ENCODE measurements at regions not wholly inside any gene's neighbourhood (a gene's known extent, or its start where the extent isn't known, plus 50 kb on each side); places are given as distances from the start of the nearest gene placed in this dataset.

DNA sequence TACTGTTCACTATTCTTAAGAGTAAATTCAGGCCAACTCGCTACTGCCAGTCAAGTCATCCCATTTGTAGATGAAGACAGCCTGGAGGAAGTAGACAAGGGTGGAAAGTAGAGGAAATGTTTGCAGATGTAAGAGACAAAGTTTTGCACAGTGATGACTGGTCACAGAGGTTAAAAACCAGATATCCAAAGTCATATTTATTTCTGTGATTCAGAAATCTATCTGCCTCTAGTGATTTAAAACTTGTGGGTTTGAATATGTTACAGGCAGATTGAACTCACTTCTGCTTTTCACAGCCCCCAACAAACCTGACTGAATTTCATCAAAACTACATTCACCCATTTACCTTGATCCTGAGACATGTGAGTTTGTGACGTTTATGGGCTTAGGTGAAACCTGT lies 484.7 kb upstream of the C1orf87 start:
- Histone ChIP-seq H3K4me3 (no peak overlapping the region), H3K27ac (no peak overlapping the region), H3K9me3 (no peaks in the 10 kb centered on the region), H3K4me1 (no peaks in the 10 kb centered on the region), H3K27me3 (no peaks in the 10 kb centered on the region), H3K36me3 (no peaks in the 10 kb centered on the region)
- no peak for DNase-seq (ENCODE audit: low spot score in 2 of 2)
- 78 to 80% methylated on average over 2 of the region's 2 CpGs for WGBS, 2 donors
- TF ChIP-seq EP300 (IDR thresholded peaks at IDR 0.05): no peak
- TF ChIP-seq, protein P1, sequence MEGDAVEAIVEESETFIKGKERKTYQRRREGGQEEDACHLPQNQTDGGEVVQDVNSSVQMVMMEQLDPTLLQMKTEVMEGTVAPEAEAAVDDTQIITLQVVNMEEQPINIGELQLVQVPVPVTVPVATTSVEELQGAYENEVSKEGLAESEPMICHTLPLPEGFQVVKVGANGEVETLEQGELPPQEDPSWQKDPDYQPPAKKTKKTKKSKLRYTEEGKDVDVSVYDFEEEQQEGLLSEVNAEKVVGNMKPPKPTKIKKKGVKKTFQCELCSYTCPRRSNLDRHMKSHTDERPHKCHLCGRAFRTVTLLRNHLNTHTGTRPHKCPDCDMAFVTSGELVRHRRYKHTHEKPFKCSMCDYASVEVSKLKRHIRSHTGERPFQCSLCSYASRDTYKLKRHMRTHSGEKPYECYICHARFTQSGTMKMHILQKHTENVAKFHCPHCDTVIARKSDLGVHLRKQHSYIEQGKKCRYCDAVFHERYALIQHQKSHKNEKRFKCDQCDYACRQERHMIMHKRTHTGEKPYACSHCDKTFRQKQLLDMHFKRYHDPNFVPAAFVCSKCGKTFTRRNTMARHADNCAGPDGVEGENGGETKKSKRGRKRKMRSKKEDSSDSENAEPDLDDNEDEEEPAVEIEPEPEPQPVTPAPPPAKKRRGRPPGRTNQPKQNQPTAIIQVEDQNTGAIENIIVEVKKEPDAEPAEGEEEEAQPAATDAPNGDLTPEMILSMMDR (IDR thresholded peaks at IDR 0.05): no peak
- TF ChIP-seq POLR2A (IDR thresholded peaks at IDR 0.05): no peak

DNA sequence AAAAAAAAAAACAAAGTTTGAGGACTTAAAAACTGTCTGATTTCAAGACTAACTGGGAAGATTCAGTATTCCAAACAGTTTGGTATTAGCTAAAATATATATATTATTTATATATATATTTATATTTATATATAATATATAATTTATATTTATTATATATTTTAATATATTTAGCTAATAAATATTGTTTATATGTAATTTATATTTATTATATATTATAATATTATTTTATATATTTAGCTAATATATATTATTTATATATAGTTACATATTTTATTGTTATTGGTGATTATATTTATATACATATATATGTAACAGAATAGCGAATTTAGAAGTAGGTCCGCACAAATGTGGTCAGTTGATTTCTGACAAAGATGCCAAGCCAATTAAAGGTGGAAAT lies 480.2 kb upstream of the C1orf87 start:
- no peak for TF ChIP-seq EP300 (IDR thresholded peaks at IDR 0.05)
- TF ChIP-seq, protein P1 (IDR thresholded peaks at IDR 0.05): no peak
- Histone ChIP-seq H3K4me1 (no peaks in the 10 kb centered on the region), H3K4me3 (no peak overlapping the region), H3K27me3 (no peaks in the 10 kb centered on the region), H3K36me3 (no peaks in the 10 kb centered on the region), H3K27ac (no peak overlapping the region), H3K9me3 (no peaks in the 10 kb centered on the region)
- no peak for DNase-seq (ENCODE audit: low spot score in 2 of 2)
- 97 to 98% methylated on average over 2 of the region's 2 CpGs for WGBS, 2 donors

DNA sequence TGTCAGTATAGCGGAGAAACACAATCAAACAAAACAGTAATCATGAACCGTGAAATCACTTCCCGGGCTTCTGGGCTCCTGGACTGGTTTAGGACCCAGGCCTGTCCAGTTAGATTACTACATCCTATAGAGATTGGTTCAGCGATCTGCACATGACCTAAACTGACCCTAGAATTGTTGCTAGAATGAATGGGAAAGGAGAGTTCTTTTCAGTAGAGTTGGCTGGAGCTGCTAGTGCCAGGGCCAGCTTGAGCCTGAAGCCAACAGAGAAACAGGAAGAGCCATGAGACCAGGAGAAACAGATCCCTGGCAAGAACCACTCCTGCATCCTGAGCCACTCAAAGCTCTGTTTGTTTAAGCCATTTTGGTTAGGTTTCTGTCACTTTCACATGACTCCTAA lies 474.3 kb upstream of the C1orf87 start:
- H3K9me3 ChIP-seq: no peaks in the 10 kb centered on the region
- no peak overlapping the region for H3K27ac ChIP-seq
- no peak for TF ChIP-seq POLR2A (IDR thresholded peaks at IDR 0.05)
- TF ChIP-seq, protein P1 (IDR thresholded peaks at IDR 0.05): no peak
- TF ChIP-seq EP300 (IDR thresholded peaks at IDR 0.05): no peak
- 58 to 68% methylated on average over 4 of the region's 4 CpGs for WGBS, 2 donors
- no peaks in the 10 kb centered on the region for H3K4me1 ChIP-seq
- no peak overlapping the region for H3K4me3 ChIP-seq
- no peaks in the 10 kb centered on the region for H3K36me3 ChIP-seq
- no peaks in the 10 kb centered on the region for H3K27me3 ChIP-seq
- no peak for DNase-seq (ENCODE audit: low spot score in 2 of 2)

DNA sequence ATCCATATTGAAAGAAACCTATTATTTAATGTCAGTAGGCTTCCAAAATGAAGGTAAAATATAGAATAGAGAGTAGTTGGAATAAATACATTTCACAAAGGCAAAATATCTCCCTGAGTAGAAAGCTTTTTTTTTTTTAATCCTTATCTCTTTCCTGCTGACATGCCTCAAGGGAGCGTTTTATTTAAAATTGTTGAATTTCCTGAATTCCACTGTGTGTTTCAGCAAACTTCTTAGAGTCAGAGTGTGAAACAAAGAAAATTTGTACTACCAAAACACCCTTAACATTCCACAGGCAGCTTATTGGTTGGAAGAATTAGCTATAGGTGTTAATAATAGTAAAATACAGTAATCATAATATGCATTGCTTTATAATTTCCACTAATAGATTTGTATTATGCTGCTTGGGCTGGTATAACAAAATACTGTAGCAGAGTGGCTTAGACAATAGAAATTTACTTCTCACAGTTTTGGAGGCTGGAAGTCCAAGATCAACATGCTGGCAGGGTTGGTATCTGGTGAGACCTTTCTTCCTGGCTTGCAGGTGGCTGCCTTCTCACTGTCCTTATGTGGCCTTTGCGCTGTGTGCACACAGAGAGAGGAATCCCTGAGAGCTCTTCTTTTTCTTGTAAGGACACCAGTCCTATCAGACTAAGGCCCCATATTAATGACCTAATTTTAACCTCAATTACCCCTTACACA lies 468.4 kb upstream of the C1orf87 start:
- no peaks in the 10 kb centered on the region for H3K4me1 ChIP-seq
- 70 to 71% methylated on average over 2 of the region's 2 CpGs for WGBS, 2 donors
- no peak overlapping the region for H3K27ac ChIP-seq
- H3K9me3 ChIP-seq: peaks cover 0 to 11% (median 2%) of the 10 kb centered on the region in 4 donors
- H3K36me3 ChIP-seq: no peaks in the 10 kb centered on the region
- H3K4me3 ChIP-seq: no peak overlapping the region
- no peak for TF ChIP-seq POLR2A (IDR thresholded peaks at IDR 0.05)
- TF ChIP-seq, protein P1 (IDR thresholded peaks at IDR 0.05): no peak
- TF ChIP-seq EP300 (IDR thresholded peaks at IDR 0.05): no peak
- no peak for DNase-seq (ENCODE audit: low spot score in 2 of 2)
- no peaks in the 10 kb centered on the region for H3K27me3 ChIP-seq

DNA sequence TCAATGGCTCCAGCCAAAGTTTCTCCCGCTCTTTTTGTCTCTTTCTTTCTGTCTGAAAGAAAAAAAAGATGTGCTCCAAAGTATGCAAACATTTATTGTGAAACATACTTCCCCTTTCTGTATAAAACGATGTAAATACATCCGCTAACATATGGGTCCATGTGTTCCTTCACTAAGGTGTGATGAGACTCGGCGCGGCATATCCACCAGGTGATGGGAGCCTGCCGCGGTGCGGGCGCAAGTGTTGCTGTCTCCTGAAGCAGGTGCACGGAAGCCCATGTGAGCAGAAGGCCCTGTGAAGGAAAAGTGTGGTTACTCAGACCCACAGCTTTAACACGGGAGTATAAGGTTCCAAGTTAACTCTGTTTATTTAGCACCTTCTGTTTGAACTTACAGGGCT lies 466.6 kb upstream of the C1orf87 start:
- no peak overlapping the region for H3K4me3 ChIP-seq
- no peaks in the 10 kb centered on the region for H3K27me3 ChIP-seq
- WGBS, 2 donors: 86 to 91% methylated on average over 12 of the region's 12 CpGs
- no peaks in the 10 kb centered on the region for H3K36me3 ChIP-seq
- TF ChIP-seq EP300 (IDR thresholded peaks at IDR 0.05): no peak
- no peak for TF ChIP-seq POLR2A (IDR thresholded peaks at IDR 0.05)
- TF ChIP-seq, protein P1 (IDR thresholded peaks at IDR 0.05): no peak
- no peak for DNase-seq (ENCODE audit: low spot score in 2 of 2)
- peaks cover 0 to 11% (median 2%) of the 10 kb centered on the region in 4 donors for H3K9me3 ChIP-seq
- H3K4me1 ChIP-seq: no peaks in the 10 kb centered on the region
- no peak overlapping the region for H3K27ac ChIP-seq

Data from tibial nerve (tissue), 4 donors.